HepG2 (cell line): ENCODE measurements at regions not wholly inside any gene's neighbourhood (a gene's known extent, or its start where the extent isn't known, plus 50 kb on each side); places are given as distances from the start of the nearest gene placed in this dataset.

ENCODE experiments used
- ATAC-seq: fragments of 200-7000 bp; cut with Tn5 transposase; 3 replicates; pipeline ENCODE4 v1.9.1; 2020; ENCODE audit warnings: mild to moderate bottlenecking, moderate library complexity
- BruUV-seq: library from RNA; stranded (reverse); fragments of 400-500 nt; replicated peaks from 2 replicates; lab custom pipeline; 2021; lab: Mats Ljungman, UMichigan
- CTCF ChIA-PET: fragments of 300-600 bp; formaldehyde crosslinking; extraction: SDS; loops from one replicate; lab custom pipeline; 2021; ENCODE audit warnings: low total read pairs, inconsistent platforms, low intra/inter-chr PET ratio; lab: Yijun Ruan, JAX
- POLR2A ChIA-PET: fragments of 350-600 bp; sonication (Branson Sonifier 250); formaldehyde crosslinking; loops from one replicate; lab custom pipeline; 2020; ENCODE audit warnings: antibody characterized with exemption, inconsistent platforms; lab: Yijun Ruan, JAX
- DNase-seq: peaks from one replicate; pipeline ENCODE4 v3.0.0-alpha.2; 2015; ENCODE audit warnings: low spot score
- FAIRE-seq: peaks from 3 replicates; lab custom pipeline; 2011; peaks lifted over from hg19 to GRCh38; lab: Jason Lieb, UNC
- H2AFZ ChIP-seq: one replicate; pipeline ENCODE4 v1.6.1; 2011; ENCODE audit warnings: low read length, inconsistent platforms
- H3K27ac ChIP-seq: fragments of 300-600 bp; 3 replicates; pipeline ENCODE4 v1.8.0; 2011; ENCODE audit warnings: mixed run types, mild to moderate bottlenecking, mixed read lengths, low read length, inconsistent platforms; ENCODE audit not compliant: insufficient read depth; ENCODE audit errors: extremely low read length
- H3K27me3 ChIP-seq, 2 experiments: fragments of 200-600 bp in 1 of 2; 2 replicates in 1 of 2; 3 replicates in 1 of 2; pipeline versions ENCODE4 v1.6.0 to v1.8.0; 2011; ENCODE audit warnings: low read length in 2 of 2, mild to moderate bottlenecking in 2 of 2, moderate library complexity in 2 of 2, inconsistent platforms in 1 of 2; ENCODE audit not compliant: insufficient read depth in 2 of 2, control insufficient read depth in 1 of 2
- H3K36me3 ChIP-seq, 2 experiments: fragments of 200-600 bp in 1 of 2; replicated peaks in 1 of 2; 2 replicates in 1 of 2; 3 replicates in 1 of 2; pipeline versions ENCODE4 v1.5.1 to v1.8.0; 2011; ENCODE audit warnings: low read length in 2 of 2, inconsistent platforms in 1 of 2; ENCODE audit not compliant: insufficient read depth in 2 of 2, control insufficient read depth in 1 of 2
- H3K4me1 ChIP-seq: 2 replicates; pipeline ENCODE4 v1.5.1; 2012; ENCODE audit warnings: low read length, inconsistent platforms; ENCODE audit not compliant: insufficient read depth
- H3K4me2 ChIP-seq: 2 replicates; pipeline ENCODE4 v1.6.0; 2011; ENCODE audit warnings: low read depth, low read length, inconsistent platforms
- H3K4me3 ChIP-seq, 3 experiments: fragments of 200-600 bp in 1 of 3; sonication (generic), shearing (Covaris generic) in 1 of 3; replicated peaks in 1 of 3; 2 replicates each; pipeline ENCODE4 v1.5.1; 2011 to 2016; ENCODE audit warnings: low read length in 3 of 3, inconsistent platforms in 2 of 3, low read depth in 2 of 3, mild to moderate bottlenecking in 2 of 3, control low read depth in 1 of 3, mixed read lengths in 1 of 3; ENCODE audit not compliant: insufficient read depth in 1 of 3
- H3K79me2 ChIP-seq: one replicate; pipeline ENCODE4 v1.6.1; 2011; ENCODE audit warnings: low read length, inconsistent platforms; ENCODE audit not compliant: insufficient read depth
- H3K9ac ChIP-seq: 2 replicates; pipeline ENCODE4 v1.6.0; 2011; ENCODE audit warnings: mild to moderate bottlenecking, low read depth, low read length, inconsistent platforms; ENCODE audit not compliant: insufficient read depth
- H3K9me3 ChIP-seq: 2 replicates; pipeline ENCODE4 v1.5.1; 2012; ENCODE audit warnings: mild to moderate bottlenecking, low read length
- H4K20me1 ChIP-seq: 2 replicates; pipeline ENCODE4 v1.6.0; 2011; ENCODE audit warnings: inconsistent platforms, mild to moderate bottlenecking, low read length, moderate library complexity; ENCODE audit not compliant: insufficient read depth
- MED1 ChIP-seq: sonication (generic); formaldehyde crosslinking; IDR thresholded peaks from 2 replicates; pipeline ENCODE4 v1.4.0; 2020; ENCODE audit warnings: missing genetic modification reagents
- RAD51 ChIP-seq: fragments of 450-650 bp; IDR thresholded peaks from 2 replicates; pipeline ENCODE4 v1.6.1; 2016; ENCODE audit warnings: borderline replicate concordance
- TCF7L2 ChIP-seq: IDR thresholded peaks from 2 replicates; pipeline ENCODE4 v1.6.1; 2011; ENCODE audit warnings: mild to moderate bottlenecking, low read depth, low read length, moderate library complexity
- ZBTB20 ChIP-seq: sonication (generic); formaldehyde crosslinking; IDR thresholded peaks from 2 replicates; pipeline ENCODE4 v1.8.1; 2023; ENCODE audit warnings: missing genetic modification reagents, low read depth, mild to moderate bottlenecking, borderline replicate concordance
- ZNF24 ChIP-seq: fragments of 450-650 bp; IDR thresholded peaks from 2 replicates; pipeline ENCODE4 v1.6.1; 2017; ENCODE audit warnings: antibody characterized with exemption, mild to moderate bottlenecking
- ZNF350 ChIP-seq: sonication (generic); formaldehyde crosslinking; IDR thresholded peaks from 2 replicates; pipeline ENCODE4 v1.4.0; 2020; ENCODE audit warnings: mild to moderate bottlenecking, low read depth, missing genetic modification reagents, borderline replicate concordance
- ZNF432 ChIP-seq: sonication (generic); formaldehyde crosslinking; IDR thresholded peaks from 2 replicates; pipeline ENCODE4 v1.5.0; 2020; ENCODE audit warnings: missing genetic modification reagents, mild to moderate bottlenecking, borderline replicate concordance
- WGBS: methylation state at CpG from one replicate; pipeline ENCODE4 v1.1.6; 2017; ENCODE audit warnings: low lambda C conversion rate; 5-methylcytosine and 5-hydroxymethylcytosine counted together
- in situ Hi-C: cut with HindIII; loops from 2 replicates; pipeline ENCODE4 v1.10.0; 2017; ENCODE audit warnings: low pct_unique_long_range_greater_than_20kb; ENCODE audit not compliant: extremely low pct_ligation_motif_present
- intact Hi-C: fragments of 100-400 bp; cut with micrococcal nuclease; formaldehyde crosslinking; loops from one replicate; pipeline ENCODE4 v1.10.0; 2022; ENCODE audit not compliant: unreplicated experiment
- TF ChIP-seq, protein P1 (sequence below), 2 experiments: sonication (generic) in 1 of 2; formaldehyde crosslinking in 1 of 2; IDR thresholded peaks; 2 replicates each; pipeline versions ENCODE4 v1.5.1 to v1.6.1; 2011 to 2020; ENCODE audit warnings: borderline replicate concordance in 1 of 2, low read depth in 1 of 2, low read length in 1 of 2, mild to moderate bottlenecking in 1 of 2, missing genetic modification reagents in 1 of 2, moderate library complexity in 1 of 2
- TF ChIP-seq, protein P2 (sequence below): IDR thresholded peaks from 2 replicates; pipeline ENCODE4 v1.6.1; 2016; ENCODE audit warnings: missing compliant biosample characterization, missing genetic modification reagents, borderline replicate concordance
- TF ChIP-seq, protein P3 (sequence below): sonication (generic); formaldehyde crosslinking; IDR thresholded peaks from 2 replicates; pipeline ENCODE4 v1.8.1; 2023; ENCODE audit warnings: mild to moderate bottlenecking, missing genetic modification reagents
- TF ChIP-seq, protein P4 (sequence below): sonication (generic); formaldehyde crosslinking; IDR thresholded peaks from 2 replicates; pipeline ENCODE4 v1.5.0; 2020; ENCODE audit warnings: missing genetic modification reagents
- TF ChIP-seq, protein P5 (sequence below): sonication (generic); formaldehyde crosslinking; IDR thresholded peaks from 2 replicates; pipeline ENCODE4 v1.4.0; 2020; ENCODE audit warnings: missing genetic modification reagents

DNA sequence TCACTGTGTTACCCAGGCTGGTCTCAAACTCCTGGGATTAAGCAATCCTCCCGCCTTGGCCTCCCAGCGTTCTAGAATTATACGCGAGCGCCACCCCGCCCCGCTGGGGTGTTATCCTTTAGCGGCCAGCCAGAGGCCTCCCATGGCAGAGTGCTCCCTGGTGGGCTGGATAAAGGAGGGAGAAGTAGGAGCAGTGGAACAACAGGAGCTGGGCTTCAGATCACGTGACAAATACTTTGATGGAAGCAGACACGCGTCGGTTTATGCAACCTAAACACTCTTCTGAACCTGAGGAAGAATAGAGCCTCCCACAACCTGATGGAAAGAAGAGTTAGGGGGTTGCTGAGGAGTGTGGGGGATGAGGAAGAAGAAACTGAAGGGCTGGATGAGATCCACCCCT lies 2114.0 kb downstream of the TP53TG3F start:
- no peak overlapping the region for H3K4me2 ChIP-seq
- no peak overlapping the region for H3K4me3 ChIP-seq
- WGBS = 69% methylated on average over 12 of the region's 12 CpGs
- no TSS peak for BruUV-seq
- H3K27ac ChIP-seq = no peak overlapping the region
- H3K9me3 ChIP-seq = peaks cover 100% of the 10 kb centered on the region
- FAIRE-seq (no peak), DNase-seq (no peak), ATAC-seq (no peak)
- H4K20me1 ChIP-seq = no peaks in the 10 kb centered on the region
- H3K27me3 ChIP-seq = no peaks in the 10 kb centered on the region
- no peaks in the 10 kb centered on the region for H3K36me3 ChIP-seq
- ChIA-PET POLR2A (no interaction called here), CTCF (no interaction called here)
- no peaks in the 10 kb centered on the region for H3K4me1 ChIP-seq
- H2AFZ ChIP-seq = no peak overlapping the region
- no peaks in the 10 kb centered on the region for H3K79me2 ChIP-seq
- intact Hi-C loops = no loop called here
- in situ Hi-C loops = no loop called here
- H3K9ac ChIP-seq = no peak overlapping the region
- TF ChIP-seq RAD51 (peak; percentile 81), ZNF432 (CRISPR knock-in tag) (no peak), TCF7L2 (no peak)
- TF ChIP-seq, protein P1, sequence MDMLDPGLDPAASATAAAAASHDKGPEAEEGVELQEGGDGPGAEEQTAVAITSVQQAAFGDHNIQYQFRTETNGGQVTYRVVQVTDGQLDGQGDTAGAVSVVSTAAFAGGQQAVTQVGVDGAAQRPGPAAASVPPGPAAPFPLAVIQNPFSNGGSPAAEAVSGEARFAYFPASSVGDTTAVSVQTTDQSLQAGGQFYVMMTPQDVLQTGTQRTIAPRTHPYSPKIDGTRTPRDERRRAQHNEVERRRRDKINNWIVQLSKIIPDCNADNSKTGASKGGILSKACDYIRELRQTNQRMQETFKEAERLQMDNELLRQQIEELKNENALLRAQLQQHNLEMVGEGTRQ (IDR thresholded peaks at IDR 0.05; ENCODE audit: low read depth, low read length) = peak; percentile 62; the same call in 1 of the 2 replicates
- TF ChIP-seq, protein P1 (CRISPR knock-in tag; IDR thresholded peaks at IDR 0.05; ENCODE audit: borderline replicate concordance) = no peak

DNA sequence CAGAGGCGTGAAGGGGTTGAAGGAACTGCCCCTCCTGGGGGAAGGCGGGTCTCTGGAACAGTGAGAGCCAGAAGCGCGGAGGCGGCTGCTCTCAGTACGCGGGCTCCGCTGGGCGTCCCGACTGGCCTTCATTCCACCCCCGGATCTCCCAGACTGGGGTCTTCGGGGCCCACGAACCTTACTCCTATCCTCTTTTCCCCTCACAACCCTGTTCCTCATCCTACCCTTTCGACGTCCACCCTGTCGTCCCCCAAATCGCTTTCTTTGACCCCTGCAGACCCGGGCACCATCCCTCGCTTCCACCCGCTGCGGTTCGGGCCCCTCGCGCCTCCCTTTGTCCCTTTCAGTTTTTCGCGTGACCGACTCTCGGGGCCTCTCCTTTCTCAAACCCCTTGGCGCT lies 2114.6 kb downstream of the TP53TG3F start:
- TF ChIP-seq, protein P2, sequence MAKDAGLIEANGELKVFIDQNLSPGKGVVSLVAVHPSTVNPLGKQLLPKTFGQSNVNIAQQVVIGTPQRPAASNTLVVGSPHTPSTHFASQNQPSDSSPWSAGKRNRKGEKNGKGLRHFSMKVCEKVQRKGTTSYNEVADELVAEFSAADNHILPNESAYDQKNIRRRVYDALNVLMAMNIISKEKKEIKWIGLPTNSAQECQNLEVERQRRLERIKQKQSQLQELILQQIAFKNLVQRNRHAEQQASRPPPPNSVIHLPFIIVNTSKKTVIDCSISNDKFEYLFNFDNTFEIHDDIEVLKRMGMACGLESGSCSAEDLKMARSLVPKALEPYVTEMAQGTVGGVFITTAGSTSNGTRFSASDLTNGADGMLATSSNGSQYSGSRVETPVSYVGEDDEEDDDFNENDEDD = no peak
- no peak for TF ChIP-seq ZNF24
- TF ChIP-seq, protein P3, sequence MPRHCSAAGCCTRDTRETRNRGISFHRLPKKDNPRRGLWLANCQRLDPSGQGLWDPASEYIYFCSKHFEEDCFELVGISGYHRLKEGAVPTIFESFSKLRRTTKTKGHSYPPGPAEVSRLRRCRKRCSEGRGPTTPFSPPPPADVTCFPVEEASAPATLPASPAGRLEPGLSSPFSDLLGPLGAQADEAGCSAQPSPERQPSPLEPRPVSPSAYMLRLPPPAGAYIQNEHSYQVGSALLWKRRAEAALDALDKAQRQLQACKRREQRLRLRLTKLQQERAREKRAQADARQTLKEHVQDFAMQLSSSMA (CRISPR knock-in tag) = no peak
- TF ChIP-seq, protein P4, sequence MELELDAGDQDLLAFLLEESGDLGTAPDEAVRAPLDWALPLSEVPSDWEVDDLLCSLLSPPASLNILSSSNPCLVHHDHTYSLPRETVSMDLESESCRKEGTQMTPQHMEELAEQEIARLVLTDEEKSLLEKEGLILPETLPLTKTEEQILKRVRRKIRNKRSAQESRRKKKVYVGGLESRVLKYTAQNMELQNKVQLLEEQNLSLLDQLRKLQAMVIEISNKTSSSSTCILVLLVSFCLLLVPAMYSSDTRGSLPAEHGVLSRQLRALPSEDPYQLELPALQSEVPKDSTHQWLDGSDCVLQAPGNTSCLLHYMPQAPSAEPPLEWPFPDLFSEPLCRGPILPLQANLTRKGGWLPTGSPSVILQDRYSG = no peak
- no peak for TF ChIP-seq ZNF350 (CRISPR knock-in tag)
- TF ChIP-seq, protein P5, sequence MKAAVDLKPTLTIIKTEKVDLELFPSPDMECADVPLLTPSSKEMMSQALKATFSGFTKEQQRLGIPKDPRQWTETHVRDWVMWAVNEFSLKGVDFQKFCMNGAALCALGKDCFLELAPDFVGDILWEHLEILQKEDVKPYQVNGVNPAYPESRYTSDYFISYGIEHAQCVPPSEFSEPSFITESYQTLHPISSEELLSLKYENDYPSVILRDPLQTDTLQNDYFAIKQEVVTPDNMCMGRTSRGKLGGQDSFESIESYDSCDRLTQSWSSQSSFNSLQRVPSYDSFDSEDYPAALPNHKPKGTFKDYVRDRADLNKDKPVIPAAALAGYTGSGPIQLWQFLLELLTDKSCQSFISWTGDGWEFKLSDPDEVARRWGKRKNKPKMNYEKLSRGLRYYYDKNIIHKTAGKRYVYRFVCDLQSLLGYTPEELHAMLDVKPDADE = no peak
- no peak for TF ChIP-seq MED1 (CRISPR knock-in tag)
- TF ChIP-seq ZBTB20 (CRISPR knock-in tag) = no peak
- Histone ChIP-seq H3K27ac (no peak overlapping the region), H3K9me3 (peaks cover 100% of the 10 kb centered on the region), H3K79me2 (no peaks in the 10 kb centered on the region), H3K4me1 (no peaks in the 10 kb centered on the region), H3K4me2 (no peak overlapping the region), H3K4me3 (no peak overlapping the region), H3K27me3 (no peaks in the 10 kb centered on the region), H3K9ac (no peak overlapping the region), H3K36me3 (no peaks in the 10 kb centered on the region), H4K20me1 (no peaks in the 10 kb centered on the region), H2AFZ (no peak overlapping the region)
- in situ Hi-C loops = no loop called here
- intact Hi-C loops = no loop called here
- no TSS peak for BruUV-seq
- WGBS = 65% methylated on average over 29 of the region's 29 CpGs
- FAIRE-seq (no peak), DNase-seq (no peak), ATAC-seq (no peak)
- CTCF ChIA-PET = no interaction called here
- POLR2A ChIA-PET = no interaction called here
